GM12873 (cell line): ENCODE measurements at regions not wholly inside any gene's neighbourhood (a gene's known extent, or its start where the extent isn't known, plus 50 kb on each side); places are given as distances from the start of the nearest gene placed in this dataset.

Source experiments
- CTCF ChIP-seq: IDR thresholded peaks from 2 replicates; pipeline ENCODE4 v1.5.1; 2012; ENCODE audit warnings: low read depth, mild to moderate bottlenecking, moderate library complexity, low read length, control low read depth; ENCODE audit not compliant: insufficient read depth; ENCODE audit errors: missing control alignments

GRCh38 chr13:44223770-44224444 is 149.7 kb upstream of the SERP2 start:
- TF ChIP-seq CTCF, result no peak

- TF ChIP-seq CTCF, result no peak
Observed at GRCh38 chr13:44224450-44225149, 149.0 kb upstream of the SERP2 start.

GRCh38 chr13:44229371-44230030 is 144.1 kb upstream of the SERP2 start:
- TF ChIP-seq CTCF, result no peak

GRCh38 chr13:44230071-44230470 is 143.6 kb upstream of the SERP2 start:
- TF ChIP-seq CTCF, result no peak

- no peak for TF ChIP-seq CTCF
Observed at GRCh38 chr13:44230736-44231135, 142.9 kb upstream of the SERP2 start.

GRCh38 chr13:44231786-44232516 is 141.7 kb upstream of the SERP2 start:
- no peak for TF ChIP-seq CTCF

- no peak for TF ChIP-seq CTCF
Observed at GRCh38 chr13:44232774-44233173, 140.8 kb upstream of the SERP2 start.
